ENCODE measurements at regions not wholly inside any gene's neighbourhood (a gene's known extent, or its start where the extent isn't known, plus 50 kb on each side); places are given as distances from the start of the nearest gene placed in this dataset.

GRCh38 chr17:79341222-79341780 is 266.7 kb downstream of the ENGASE start:
- Histone ChIP-seq H3K79me2 (ENCODE audit: insufficient read depth, low read length) (no peaks in the 10 kb centered on the region), H2AFZ (ENCODE audit: low read length) (no peak overlapping the region)

GRCh38 chr17:79340333-79341221 is 266.0 kb downstream of the ENGASE start:
- H4K20me1 ChIP-seq (ENCODE audit: insufficient read depth, low read length, poor library complexity, severe bottlenecking): no peaks in the 10 kb centered on the region
- no peak overlapping the region for H3K9ac ChIP-seq (ENCODE audit: low read depth, low read length, poor library complexity, severe bottlenecking)
- no peaks in the 10 kb centered on the region for H3K79me2 ChIP-seq (ENCODE audit: insufficient read depth, low read length)
- no peak overlapping the region for H3K4me2 ChIP-seq (ENCODE audit: low read depth, low read length, poor library complexity, severe bottlenecking)
- no peak for TF ChIP-seq EZH2phosphoT487 (IDR thresholded peaks at IDR 0.05; ENCODE audit: borderline replicate concordance)
- no peak for TF ChIP-seq CTCF (conservative IDR thresholded peaks at IDR 0.05; ENCODE audit: low read length)
- H2AFZ ChIP-seq (ENCODE audit: low read length): no peak overlapping the region
- H3K27me3 ChIP-seq (ENCODE audit: insufficient read depth, low read length, poor library complexity, severe bottlenecking): no peaks in the 10 kb centered on the region
- no peaks in the 10 kb centered on the region for H3K9me3 ChIP-seq (ENCODE audit: insufficient read depth, low read depth, low read length)
- H3F3A ChIP-seq (ENCODE audit: low read depth): no peaks in the 10 kb centered on the region
- H3K9me2 ChIP-seq (replicated peaks; ENCODE audit: low read depth, low read length): no peaks in the 10 kb centered on the region
- H3K36me3 ChIP-seq (ENCODE audit: insufficient read depth, low read length): no peaks in the 10 kb centered on the region
- H3K4me1 ChIP-seq (ENCODE audit: insufficient read depth, low read length, poor library complexity, severe bottlenecking): no peaks in the 10 kb centered on the region
- no peak overlapping the region for H3K4me3 ChIP-seq (ENCODE audit: low read length, poor library complexity, severe bottlenecking)

More at GRCh38 chr17:79341222-79341780, 266.7 kb downstream of the ENGASE start:
- no peaks in the 10 kb centered on the region for H3K9me2 ChIP-seq (replicated peaks; ENCODE audit: low read depth, low read length)
- no peaks in the 10 kb centered on the region for H3K4me1 ChIP-seq (ENCODE audit: insufficient read depth, low read length, poor library complexity, severe bottlenecking)
- no peak overlapping the region for H3K9ac ChIP-seq (ENCODE audit: low read depth, low read length, poor library complexity, severe bottlenecking)
- H3K36me3 ChIP-seq (ENCODE audit: insufficient read depth, low read length): no peaks in the 10 kb centered on the region
- no peaks in the 10 kb centered on the region for H4K20me1 ChIP-seq (ENCODE audit: insufficient read depth, low read length, poor library complexity, severe bottlenecking)
- H3F3A ChIP-seq (ENCODE audit: low read depth): no peaks in the 10 kb centered on the region
- no peak for TF ChIP-seq CTCF (conservative IDR thresholded peaks at IDR 0.05; ENCODE audit: low read length)
- TF ChIP-seq EZH2phosphoT487 (IDR thresholded peaks at IDR 0.05; ENCODE audit: borderline replicate concordance): no peak
- H3K27me3 ChIP-seq (ENCODE audit: insufficient read depth, low read length, poor library complexity, severe bottlenecking): no peaks in the 10 kb centered on the region
- no peak overlapping the region for H3K4me2 ChIP-seq (ENCODE audit: low read depth, low read length, poor library complexity, severe bottlenecking)
- no peaks in the 10 kb centered on the region for H3K9me3 ChIP-seq (ENCODE audit: insufficient read depth, low read depth, low read length)
- no peak overlapping the region for H3K4me3 ChIP-seq (ENCODE audit: low read length, poor library complexity, severe bottlenecking)

GRCh38 chr17:79339321-79339720 is 264.7 kb downstream of the ENGASE start:
- TF ChIP-seq EZH2phosphoT487 (IDR thresholded peaks at IDR 0.05; ENCODE audit: borderline replicate concordance) (no peak), CTCF (conservative IDR thresholded peaks at IDR 0.05; ENCODE audit: low read length) (no peak)
- no peak overlapping the region for H3K4me3 ChIP-seq (ENCODE audit: low read length, poor library complexity, severe bottlenecking)
- H3F3A ChIP-seq (ENCODE audit: low read depth): no peaks in the 10 kb centered on the region
- H3K9ac ChIP-seq (ENCODE audit: low read depth, low read length, poor library complexity, severe bottlenecking): no peak overlapping the region
- H3K9me2 ChIP-seq (replicated peaks; ENCODE audit: low read depth, low read length): no peaks in the 10 kb centered on the region
- H3K36me3 ChIP-seq (ENCODE audit: insufficient read depth, low read length): no peaks in the 10 kb centered on the region
- no peaks in the 10 kb centered on the region for H3K9me3 ChIP-seq (ENCODE audit: insufficient read depth, low read depth, low read length)
- no peaks in the 10 kb centered on the region for H4K20me1 ChIP-seq (ENCODE audit: insufficient read depth, low read length, poor library complexity, severe bottlenecking)
- H2AFZ ChIP-seq (ENCODE audit: low read length): no peak overlapping the region
- no peak overlapping the region for H3K4me2 ChIP-seq (ENCODE audit: low read depth, low read length, poor library complexity, severe bottlenecking)
- no peaks in the 10 kb centered on the region for H3K79me2 ChIP-seq (ENCODE audit: insufficient read depth, low read length)
- H3K4me1 ChIP-seq (ENCODE audit: insufficient read depth, low read length, poor library complexity, severe bottlenecking): no peaks in the 10 kb centered on the region
- no peaks in the 10 kb centered on the region for H3K27me3 ChIP-seq (ENCODE audit: insufficient read depth, low read length, poor library complexity, severe bottlenecking)
